Trophoblast cell (in vitro differentiated cells and primary cell): ENCODE measurements at regions not wholly inside any gene's neighbourhood (a gene's known extent, or its start where the extent isn't known, plus 50 kb on each side); places are given as distances from the start of the nearest gene placed in this dataset.

Source experiments
- DNase-seq, 2 donors: peaks; one replicate each; pipeline ENCODE4 v3.0.0-alpha.2; 2016
- H2AFZ ChIP-seq: 2 replicates; pipeline ENCODE4 v1.6.1; 2013; ENCODE audit warnings: low read length, moderate library complexity, mild to moderate bottlenecking; ENCODE audit not compliant: insufficient read depth, poor library complexity
- H2AK5ac ChIP-seq: 2 replicates; pipeline ENCODE4 v1.6.1; 2013; ENCODE audit warnings: mild to moderate bottlenecking, low read length
- H2BK120ac ChIP-seq: 2 replicates; pipeline ENCODE4 v1.6.1; 2013; ENCODE audit warnings: low read length, mild to moderate bottlenecking, moderate library complexity; ENCODE audit not compliant: insufficient read depth, poor library complexity
- H2BK12ac ChIP-seq: 2 replicates; pipeline ENCODE4 v1.6.1; 2013; ENCODE audit warnings: mild to moderate bottlenecking, low read length, moderate library complexity
- H2BK5ac ChIP-seq: 2 replicates; pipeline ENCODE4 v1.6.1; 2013; ENCODE audit warnings: low read length, low read depth, moderate library complexity, mild to moderate bottlenecking; ENCODE audit not compliant: poor library complexity
- H3K14ac ChIP-seq: 2 replicates; pipeline ENCODE4 v1.6.1; 2013; ENCODE audit warnings: mild to moderate bottlenecking, low read length
- H3K18ac ChIP-seq: 2 replicates; pipeline ENCODE4 v1.6.1; 2013; ENCODE audit warnings: mild to moderate bottlenecking, low read length
- H3K23ac ChIP-seq: 2 replicates; pipeline ENCODE4 v1.6.1; 2013; ENCODE audit warnings: low read length
- H3K27ac ChIP-seq: 2 replicates; pipeline ENCODE4 v1.5.1; 2013; ENCODE audit warnings: low read depth, mild to moderate bottlenecking, inconsistent platforms, low read length, moderate library complexity
- H3K27me3 ChIP-seq: 2 replicates; pipeline ENCODE4 v1.6.1; 2013; ENCODE audit warnings: inconsistent platforms, mild to moderate bottlenecking, low read length, moderate library complexity; ENCODE audit not compliant: insufficient read depth
- H3K36me3 ChIP-seq, 2 experiments: 1 replicate in 1 of 2; 2 replicates in 1 of 2; pipeline ENCODE4 v1.6.1; 2013; ENCODE audit warnings: low read length in 2 of 2, mild to moderate bottlenecking in 2 of 2, moderate library complexity in 1 of 2; ENCODE audit not compliant: insufficient read depth in 2 of 2, control insufficient read depth in 1 of 2
- H3K4ac ChIP-seq: 2 replicates; pipeline ENCODE4 v1.6.1; 2013; ENCODE audit warnings: low read depth, mild to moderate bottlenecking, low read length, moderate library complexity
- H3K4me1 ChIP-seq, 2 experiments: 1 replicate in 1 of 2; 2 replicates in 1 of 2; pipeline ENCODE4 v1.6.1; 2013; ENCODE audit warnings: low read length in 2 of 2, mild to moderate bottlenecking in 2 of 2, moderate library complexity in 1 of 2; ENCODE audit not compliant: insufficient read depth in 2 of 2, control insufficient read depth in 1 of 2
- H3K4me2 ChIP-seq: 2 replicates; pipeline ENCODE4 v1.6.1; 2013; ENCODE audit warnings: inconsistent platforms, mild to moderate bottlenecking, low read length, moderate library complexity
- H3K4me3 ChIP-seq: 2 replicates; pipeline ENCODE4 v1.5.1; 2013; ENCODE audit warnings: mild to moderate bottlenecking, low read depth, low read length, inconsistent platforms
- H3K79me1 ChIP-seq: one replicate; pipeline ENCODE4 v1.6.1; 2013; ENCODE audit warnings: low read length
- H3K79me2 ChIP-seq: 2 replicates; pipeline ENCODE4 v1.6.1; 2013; ENCODE audit warnings: low read length, mild to moderate bottlenecking; ENCODE audit not compliant: control insufficient read depth, insufficient read depth, poor library complexity
- H3K9ac ChIP-seq: 2 replicates; pipeline ENCODE4 v1.6.1; 2013; ENCODE audit warnings: mild to moderate bottlenecking, low read length
- H3K9me3 ChIP-seq: 2 replicates; pipeline ENCODE4 v1.6.1; 2013; ENCODE audit warnings: low read depth, mild to moderate bottlenecking, control low read depth, inconsistent platforms, low read length; ENCODE audit not compliant: insufficient read depth
- H4K12ac ChIP-seq: 2 replicates; pipeline ENCODE4 v1.6.1; 2013; ENCODE audit warnings: low read depth, mild to moderate bottlenecking, low read length, moderate library complexity
- H4K8ac ChIP-seq: 2 replicates; pipeline ENCODE4 v1.6.1; 2013; ENCODE audit warnings: low read depth, mild to moderate bottlenecking, low read length, moderate library complexity
- H4K91ac ChIP-seq: one replicate; pipeline ENCODE4 v1.6.1; 2013; ENCODE audit warnings: low read depth, mild to moderate bottlenecking, low read length, moderate library complexity
- WGBS: extraction: QIAGEN DNeasy Blood & Tissue Kit; methylation state at CpG from one replicate; pipeline ENCODE4 v1.1.7; 2013; ENCODE audit warnings: missing lambda C conversion rate; ENCODE audit not compliant: insufficient read length, insufficient coverage; ENCODE audit errors: extremely low coverage; 5-methylcytosine and 5-hydroxymethylcytosine counted together

GRCh38 chr4:124306352-124306751 is 406.2 kb downstream of the ANKRD50 start:
- H3K18ac ChIP-seq = no peak overlapping the region
- H3K4me1 ChIP-seq = no peaks in the 10 kb centered on the region
- H3K14ac ChIP-seq = no peak overlapping the region
- H3K4ac ChIP-seq = no peak overlapping the region
- H3K9ac ChIP-seq = no peak overlapping the region
- no peaks in the 10 kb centered on the region for H3K79me2 ChIP-seq
- H4K91ac ChIP-seq = no peak overlapping the region
- no peak overlapping the region for H2AK5ac ChIP-seq
- H2BK5ac ChIP-seq = no peak overlapping the region
- no peak overlapping the region for H2BK120ac ChIP-seq
- H3K9me3 ChIP-seq = peaks cover 2% of the 10 kb centered on the region
- H2AFZ ChIP-seq = no peak overlapping the region
- H3K23ac ChIP-seq = no peak overlapping the region
- no peak overlapping the region for H4K8ac ChIP-seq
- H3K4me2 ChIP-seq = no peak overlapping the region
- DNase-seq = no peak
- no peaks in the 10 kb centered on the region for H3K27me3 ChIP-seq
- no peak overlapping the region for H4K12ac ChIP-seq
- no peak overlapping the region for H3K27ac ChIP-seq
- H3K4me3 ChIP-seq = no peak overlapping the region
- WGBS = no CpG with 5 or more reads among the region's 1 CpG
- peaks cover 0 to 1% of the 10 kb centered on the region in 2 experiments for H3K36me3 ChIP-seq
- H3K79me1 ChIP-seq = no peaks in the 10 kb centered on the region
- no peak overlapping the region for H2BK12ac ChIP-seq

GRCh38 chr4:124307143-124307542 is 405.4 kb downstream of the ANKRD50 start:
- Histone ChIP-seq H3K27ac (no peak overlapping the region), H4K91ac (no peak overlapping the region), H2AK5ac (no peak overlapping the region), H3K4ac (no peak overlapping the region), H3K4me1 (no peaks in the 10 kb centered on the region), H3K14ac (no peak overlapping the region), H2BK120ac (no peak overlapping the region), H4K8ac (no peak overlapping the region), H2BK5ac (no peak overlapping the region), H2BK12ac (no peak overlapping the region), H3K18ac (no peak overlapping the region), H4K12ac (no peak overlapping the region), H3K79me1 (no peaks in the 10 kb centered on the region), H2AFZ (no peak overlapping the region), H3K4me2 (no peak overlapping the region), H3K36me3 (peaks cover 0 to 1% of the 10 kb centered on the region in 2 experiments), H3K9me3 (peaks cover 2% of the 10 kb centered on the region), H3K79me2 (no peaks in the 10 kb centered on the region), H3K4me3 (no peak overlapping the region), H3K27me3 (no peaks in the 10 kb centered on the region), H3K23ac (no peak overlapping the region), H3K9ac (no peak overlapping the region)
- no CpG with 5 or more reads among the region's 3 CpGs for WGBS
- no peak for DNase-seq

GRCh38 chr4:124318292-124318691 is 394.2 kb downstream of the ANKRD50 start:
- no peak overlapping the region for H3K27ac ChIP-seq
- H2BK12ac ChIP-seq = no peak overlapping the region
- no peaks in the 10 kb centered on the region for H3K79me1 ChIP-seq
- no peak overlapping the region for H4K8ac ChIP-seq
- H3K79me2 ChIP-seq = no peaks in the 10 kb centered on the region
- no peak overlapping the region for H2AFZ ChIP-seq
- H3K18ac ChIP-seq = no peak overlapping the region
- H4K12ac ChIP-seq = no peak overlapping the region
- H3K27me3 ChIP-seq = no peaks in the 10 kb centered on the region
- no peak overlapping the region for H3K23ac ChIP-seq
- no peak overlapping the region for H3K4ac ChIP-seq
- no peaks in the 10 kb centered on the region for H3K4me1 ChIP-seq
- no peak overlapping the region for H3K9ac ChIP-seq
- no peak overlapping the region for H4K91ac ChIP-seq
- no peak overlapping the region for H3K4me3 ChIP-seq
- no peaks in the 10 kb centered on the region for H3K9me3 ChIP-seq
- no peak for DNase-seq
- no peak overlapping the region for H2BK120ac ChIP-seq
- H2BK5ac ChIP-seq = no peak overlapping the region
- no peak overlapping the region for H3K14ac ChIP-seq
- H3K4me2 ChIP-seq = no peak overlapping the region
- WGBS = no CpG with 5 or more reads among the region's 1 CpG
- H3K36me3 ChIP-seq = no peaks in the 10 kb centered on the region
- H2AK5ac ChIP-seq = no peak overlapping the region

- no peak overlapping the region for H2AFZ ChIP-seq
- H3K4me2 ChIP-seq = no peak overlapping the region
- no peak overlapping the region for H4K8ac ChIP-seq
- H2BK120ac ChIP-seq = no peak overlapping the region
- no peaks in the 10 kb centered on the region for H3K79me2 ChIP-seq
- no peak overlapping the region for H2BK12ac ChIP-seq
- H4K91ac ChIP-seq = no peak overlapping the region
- no peaks in the 10 kb centered on the region for H3K36me3 ChIP-seq
- H3K27me3 ChIP-seq = no peaks in the 10 kb centered on the region
- H3K79me1 ChIP-seq = no peaks in the 10 kb centered on the region
- no peak overlapping the region for H2AK5ac ChIP-seq
- H3K9me3 ChIP-seq = peaks cover 1% of the 10 kb centered on the region
- no peak overlapping the region for H3K4ac ChIP-seq
- WGBS = no CpG with 5 or more reads among the region's 3 CpGs
- no peak overlapping the region for H3K27ac ChIP-seq
- H4K12ac ChIP-seq = no peak overlapping the region
- no peak overlapping the region for H3K9ac ChIP-seq
- no peak overlapping the region for H3K4me3 ChIP-seq
- no peaks in the 10 kb centered on the region for H3K4me1 ChIP-seq
- H2BK5ac ChIP-seq = no peak overlapping the region
- DNase-seq = no peak
- H3K14ac ChIP-seq = no peak overlapping the region
- no peak overlapping the region for H3K18ac ChIP-seq
- H3K23ac ChIP-seq = no peak overlapping the region
Observed at GRCh38 chr4:124321364-124321763, 391.2 kb downstream of the ANKRD50 start.
